Neural progenitor cell (in vitro differentiated cells): ENCODE measurements at regions not wholly inside any gene's neighbourhood (a gene's known extent, or its start where the extent isn't known, plus 50 kb on each side); places are given as distances from the start of the nearest gene placed in this dataset.

Source experiments
- DNase-seq: peaks from one replicate; pipeline ENCODE4 v3.0.0-alpha.2; 2016; ENCODE audit warnings: low spot score
- H2AFZ ChIP-seq: fragments of 200-600 bp; sonication (generic); replicated peaks from 2 replicates; pipeline ENCODE4 v1.6.1; 2016; ENCODE audit warnings: antibody characterized with exemption
- H3F3A ChIP-seq: fragments of 200-600 bp; sonication (generic); 2 replicates; pipeline ENCODE4 v1.6.1; 2016; ENCODE audit warnings: antibody characterized with exemption, low read depth
- H3K27ac ChIP-seq: fragments of 200-600 bp; sonication (generic); 2 replicates; pipeline ENCODE4 v1.5.1; 2016; ENCODE audit warnings: mild to moderate bottlenecking
- H3K27me3 ChIP-seq: fragments of 200-600 bp; sonication (generic); 2 replicates; pipeline ENCODE4 v1.6.1; 2016; ENCODE audit warnings: mild to moderate bottlenecking, moderate library complexity
- H3K36me3 ChIP-seq: fragments of 200-600 bp; sonication (generic); 2 replicates; pipeline ENCODE4 v1.5.1; 2016
- H3K4me1 ChIP-seq: fragments of 200-600 bp; sonication (generic); 2 replicates; pipeline ENCODE4 v1.6.1; 2016; ENCODE audit warnings: mixed run types
- H3K4me2 ChIP-seq: fragments of 200-600 bp; sonication (generic); 2 replicates; pipeline ENCODE4 v1.6.1; 2016
- H3K4me3 ChIP-seq: fragments of 200-600 bp; sonication (generic); 2 replicates; pipeline ENCODE4 v1.5.1; 2016
- H3K79me2 ChIP-seq: fragments of 200-600 bp; sonication (generic); 2 replicates; pipeline ENCODE4 v1.6.1; 2016; ENCODE audit warnings: low read depth
- H3K9ac ChIP-seq: fragments of 200-600 bp; sonication (generic); 2 replicates; pipeline ENCODE4 v1.6.1; 2016
- H3K9me3 ChIP-seq: fragments of 200-600 bp; sonication (generic); 2 replicates; pipeline ENCODE4 v1.5.1; 2016; ENCODE audit warnings: low read depth
- H4K20me1 ChIP-seq: fragments of 200-600 bp; sonication (generic); 2 replicates; pipeline ENCODE4 v1.6.1; 2016; ENCODE audit warnings: low read depth
- H3K27ac Mint-ChIP-seq: 3 replicates; pipeline ENCODE4 v1.8.0; 2021; ENCODE audit warnings: mixed read lengths
- H3K27me3 Mint-ChIP-seq: 2 replicates; pipeline ENCODE4 v1.8.0; 2022; ENCODE audit warnings: low read depth, mild to moderate bottlenecking, inconsistent platforms, moderate library complexity, mixed read lengths; ENCODE audit not compliant: insufficient read depth
- H3K36me3 Mint-ChIP-seq: 3 replicates; pipeline ENCODE4 v1.8.0; 2021; ENCODE audit warnings: mixed read lengths
- H3K4me1 Mint-ChIP-seq: 3 replicates; pipeline ENCODE4 v1.8.0; 2021; ENCODE audit warnings: mixed read lengths
- H3K4me3 Mint-ChIP-seq: 3 replicates; pipeline ENCODE4 v1.8.0; 2021; ENCODE audit warnings: mild to moderate bottlenecking, moderate library complexity, mixed read lengths
- H3K9me3 Mint-ChIP-seq: 3 replicates; pipeline ENCODE4 v1.8.0; 2020; ENCODE audit warnings: mixed read lengths
- EZH2 ChIP-seq: fragments of 200-600 bp; sonication (generic); IDR thresholded peaks from 2 replicates; pipeline ENCODE4 v1.6.1; 2017; ENCODE audit warnings: antibody characterized with exemption, mild to moderate bottlenecking, moderate library complexity
- EZH2phosphoT487 ChIP-seq: fragments of 200-600 bp; sonication (generic); IDR thresholded peaks from 2 replicates; pipeline ENCODE4 v1.6.1; 2017; ENCODE audit warnings: antibody characterized with exemption
- TF ChIP-seq, protein P1 (sequence below): fragments of 200-600 bp; sonication (generic); IDR thresholded peaks from 2 replicates; pipeline ENCODE4 v1.5.1; 2017; ENCODE audit warnings: antibody characterized with exemption, mild to moderate bottlenecking

DNA sequence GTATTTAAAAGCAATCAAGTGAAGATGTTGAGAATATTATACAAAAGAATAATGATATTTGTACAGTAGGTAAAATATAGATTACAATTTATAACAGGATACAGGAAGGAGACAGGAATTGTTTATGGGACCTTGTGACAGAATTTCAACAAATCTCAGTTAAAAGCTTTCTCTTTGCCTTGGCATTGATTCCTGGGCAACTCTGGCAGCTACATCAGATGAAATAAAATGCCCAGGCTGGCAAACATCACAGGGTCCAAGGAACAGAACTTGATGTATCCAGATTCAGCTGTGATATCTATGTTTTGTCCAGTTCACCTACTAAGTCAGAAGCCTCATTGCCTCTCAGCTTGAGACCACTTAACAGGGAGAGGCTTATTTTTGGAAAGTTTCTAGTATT, 473.1 kb downstream of the MCTP2 start:
- no peak overlapping the region for H2AFZ ChIP-seq
- no peaks in the 10 kb centered on the region for H3K4me1 Mint-ChIP-seq
- no peaks in the 10 kb centered on the region for H3K36me3 ChIP-seq

DNA sequence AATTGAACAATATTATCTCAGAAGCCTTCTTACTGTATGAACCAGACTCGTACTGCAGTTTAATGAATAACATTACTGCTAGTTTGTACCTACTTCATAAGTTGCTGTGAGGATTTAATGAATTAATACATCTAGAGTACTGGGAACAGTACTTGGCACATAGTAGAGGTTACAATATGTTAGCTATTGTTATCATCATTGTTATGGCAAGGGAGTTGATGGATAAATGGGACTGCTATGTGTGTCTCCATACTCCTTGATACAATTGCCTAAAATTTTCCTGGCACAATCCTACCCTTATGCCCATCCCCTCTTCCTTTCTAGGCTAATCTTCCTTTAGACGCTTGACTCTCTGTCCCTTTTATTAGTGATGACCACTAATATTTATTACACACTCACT, 473.6 kb downstream of the MCTP2 start:
- Histone ChIP-seq H3K4me3 (no peak overlapping the region), H3K27ac (no peak overlapping the region), H3K79me2 (no peaks in the 10 kb centered on the region), H4K20me1 (no peaks in the 10 kb centered on the region), H3K9ac (no peak overlapping the region), H3K27me3 (no peaks in the 10 kb centered on the region), H3K4me2 (no peak overlapping the region), H3F3A (no peaks in the 10 kb centered on the region), H3K36me3 (no peaks in the 10 kb centered on the region), H3K4me1 (no peaks in the 10 kb centered on the region), H2AFZ (no peak overlapping the region), H3K9me3 (no peaks in the 10 kb centered on the region)
- no peaks in the 10 kb centered on the region for H3K36me3 Mint-ChIP-seq
- H3K4me3 Mint-ChIP-seq = no peak overlapping the region
- no peak for TF ChIP-seq EZH2
- TF ChIP-seq EZH2phosphoT487 = no peak
- TF ChIP-seq, protein P1, sequence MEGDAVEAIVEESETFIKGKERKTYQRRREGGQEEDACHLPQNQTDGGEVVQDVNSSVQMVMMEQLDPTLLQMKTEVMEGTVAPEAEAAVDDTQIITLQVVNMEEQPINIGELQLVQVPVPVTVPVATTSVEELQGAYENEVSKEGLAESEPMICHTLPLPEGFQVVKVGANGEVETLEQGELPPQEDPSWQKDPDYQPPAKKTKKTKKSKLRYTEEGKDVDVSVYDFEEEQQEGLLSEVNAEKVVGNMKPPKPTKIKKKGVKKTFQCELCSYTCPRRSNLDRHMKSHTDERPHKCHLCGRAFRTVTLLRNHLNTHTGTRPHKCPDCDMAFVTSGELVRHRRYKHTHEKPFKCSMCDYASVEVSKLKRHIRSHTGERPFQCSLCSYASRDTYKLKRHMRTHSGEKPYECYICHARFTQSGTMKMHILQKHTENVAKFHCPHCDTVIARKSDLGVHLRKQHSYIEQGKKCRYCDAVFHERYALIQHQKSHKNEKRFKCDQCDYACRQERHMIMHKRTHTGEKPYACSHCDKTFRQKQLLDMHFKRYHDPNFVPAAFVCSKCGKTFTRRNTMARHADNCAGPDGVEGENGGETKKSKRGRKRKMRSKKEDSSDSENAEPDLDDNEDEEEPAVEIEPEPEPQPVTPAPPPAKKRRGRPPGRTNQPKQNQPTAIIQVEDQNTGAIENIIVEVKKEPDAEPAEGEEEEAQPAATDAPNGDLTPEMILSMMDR = no peak
- no peak overlapping the region for H3K27ac Mint-ChIP-seq
- H3K9me3 Mint-ChIP-seq = peaks cover 3% of the 10 kb centered on the region
- H3K27me3 Mint-ChIP-seq = no peaks in the 10 kb centered on the region
- H3K4me1 Mint-ChIP-seq = no peaks in the 10 kb centered on the region
- no peak for DNase-seq

More for the DNA sequence above, 473.1 kb downstream of the MCTP2 start:
- no peak overlapping the region for H3K4me2 ChIP-seq
- H3K27me3 ChIP-seq = no peaks in the 10 kb centered on the region
- Mint-ChIP-seq H3K9me3 (peaks cover 3% of the 10 kb centered on the region), H3K4me3 (no peak overlapping the region), H3K27ac (no peak overlapping the region), H3K27me3 (no peaks in the 10 kb centered on the region), H3K36me3 (no peaks in the 10 kb centered on the region)
- H3K27ac ChIP-seq = no peak overlapping the region
- no peak for DNase-seq
- H3K9ac ChIP-seq = no peak overlapping the region
- H4K20me1 ChIP-seq = no peaks in the 10 kb centered on the region
- H3F3A ChIP-seq = no peaks in the 10 kb centered on the region
- TF ChIP-seq, protein P1 = no peak
- TF ChIP-seq EZH2phosphoT487 (no peak), EZH2 (no peak)
- H3K79me2 ChIP-seq = no peaks in the 10 kb centered on the region
- no peaks in the 10 kb centered on the region for H3K4me1 ChIP-seq
- H3K4me3 ChIP-seq = no peak overlapping the region
- H3K9me3 ChIP-seq = no peaks in the 10 kb centered on the region

DNA sequence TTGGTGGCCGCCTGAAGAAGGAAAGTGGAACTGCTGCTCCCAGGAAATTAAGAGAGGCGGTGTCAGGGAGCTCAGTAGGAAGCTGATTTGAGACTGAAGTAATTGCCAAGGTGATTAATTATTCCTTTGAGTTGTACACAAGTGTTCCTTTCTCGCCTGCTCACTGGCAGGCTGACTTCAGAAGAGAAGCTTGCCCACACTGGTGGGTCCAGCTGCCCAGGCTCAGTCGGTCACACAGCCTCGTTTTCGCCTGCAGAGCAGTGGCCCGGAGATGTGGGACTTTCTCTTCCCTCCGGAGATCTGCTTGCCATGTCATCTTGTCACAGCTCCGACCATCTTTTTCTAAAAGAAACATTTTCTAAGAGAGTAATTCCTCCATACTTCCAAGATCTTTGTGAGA, 478.0 kb downstream of the MCTP2 start:
- no peak for DNase-seq
- no peak overlapping the region for H2AFZ ChIP-seq

More for the DNA sequence above, 478.0 kb downstream of the MCTP2 start:
- Histone ChIP-seq H3K27ac (no peak overlapping the region), H3K79me2 (no peaks in the 10 kb centered on the region), H3K4me1 (no peaks in the 10 kb centered on the region), H3K9ac (no peak overlapping the region), H3K9me3 (no peaks in the 10 kb centered on the region), H3K36me3 (no peaks in the 10 kb centered on the region), H3K4me3 (no peak overlapping the region), H3K4me2 (no peak overlapping the region), H3F3A (no peaks in the 10 kb centered on the region), H4K20me1 (no peaks in the 10 kb centered on the region), H3K27me3 (no peaks in the 10 kb centered on the region)
- TF ChIP-seq, protein P1 = no peak
- TF ChIP-seq EZH2 = no peak
- no peak for TF ChIP-seq EZH2phosphoT487
- H3K27ac Mint-ChIP-seq = no peak overlapping the region
- H3K4me1 Mint-ChIP-seq = no peaks in the 10 kb centered on the region
- H3K9me3 Mint-ChIP-seq = no peaks in the 10 kb centered on the region
- no peak overlapping the region for H3K4me3 Mint-ChIP-seq
- H3K27me3 Mint-ChIP-seq = no peaks in the 10 kb centered on the region
- H3K36me3 Mint-ChIP-seq = no peaks in the 10 kb centered on the region
